ENCODE measurements at regions not wholly inside any gene's neighbourhood (a gene's known extent, or its start where the extent isn't known, plus 50 kb on each side); places are given as distances from the start of the nearest gene placed in this dataset.

- Histone ChIP-seq H3K27ac (no peak overlapping the region), H3K4me3 (no peak overlapping the region), H3K9me3 (no peaks in the 10 kb centered on the region), H3K4me1 (no peaks in the 10 kb centered on the region), H3K27me3 (no peaks in the 10 kb centered on the region), H3K36me3 (no peaks in the 10 kb centered on the region)
- intact Hi-C loops (cut with DNase I) = no loop called here
- WGBS, 2 donors = 91 to 92% methylated on average over 10 of the region's 10 CpGs
- peak; percentile 7 for DNase-seq
- TF ChIP-seq CTCF (IDR thresholded peaks at IDR 0.05) (no peak), POLR2AphosphoS5 (IDR thresholded peaks at IDR 0.05) (no peak), EP300 (IDR thresholded peaks at IDR 0.05) (no peak), POLR2A (IDR thresholded peaks at IDR 0.05) (no peak)
Observed at GRCh38 chr20:57894096-57894495, 184.3 kb upstream of the PMEPA1 start.

- H3K4me1 ChIP-seq = no peaks in the 10 kb centered on the region
- H3K27ac ChIP-seq = no peak overlapping the region
- intact Hi-C loops (cut with DNase I) = no loop called here
- TF ChIP-seq POLR2A (IDR thresholded peaks at IDR 0.05) (no peak), EP300 (IDR thresholded peaks at IDR 0.05) (no peak), POLR2AphosphoS5 (IDR thresholded peaks at IDR 0.05) (no peak), CTCF (IDR thresholded peaks at IDR 0.05) (no peak)
- no peaks in the 10 kb centered on the region for H3K9me3 ChIP-seq
- no peaks in the 10 kb centered on the region for H3K36me3 ChIP-seq
- no peak overlapping the region for H3K4me3 ChIP-seq
- H3K27me3 ChIP-seq = no peaks in the 10 kb centered on the region
- WGBS, 2 donors = 90 to 91% methylated on average over 16 of the region's 16 CpGs
- peak; percentile 11 for DNase-seq
Observed at GRCh38 chr20:57893366-57893999, 183.7 kb upstream of the PMEPA1 start.

- DNase-seq = peak; percentile 29
- no peak overlapping the region for H3K4me3 ChIP-seq
- 95% methylated on average over 10 of the region's 10 CpGs for WGBS, 2 donors
- TF ChIP-seq POLR2AphosphoS5 (IDR thresholded peaks at IDR 0.05) (no peak), POLR2A (IDR thresholded peaks at IDR 0.05) (no peak), CTCF (IDR thresholded peaks at IDR 0.05) (no peak), EP300 (IDR thresholded peaks at IDR 0.05) (no peak)
- H3K4me1 ChIP-seq = no peaks in the 10 kb centered on the region
- H3K27ac ChIP-seq = no peak overlapping the region
- intact Hi-C loops (cut with DNase I) = no loop called here
- no peaks in the 10 kb centered on the region for H3K36me3 ChIP-seq
- no peaks in the 10 kb centered on the region for H3K9me3 ChIP-seq
- no peaks in the 10 kb centered on the region for H3K27me3 ChIP-seq
Observed at GRCh38 chr20:57892471-57892870, 182.7 kb upstream of the PMEPA1 start.

GRCh38 chr20:57891014-57891413 is 181.2 kb upstream of the PMEPA1 start:
- Histone ChIP-seq H3K9me3 (peaks cover 0 to 2% (median 0%) of the 10 kb centered on the region in 4 donors), H3K4me3 (no peak overlapping the region), H3K4me1 (no peaks in the 10 kb centered on the region), H3K27me3 (no peaks in the 10 kb centered on the region), H3K27ac (no peak overlapping the region), H3K36me3 (no peaks in the 10 kb centered on the region)
- WGBS, 2 donors = 68 to 74% methylated on average over 5 of the region's 5 CpGs
- peak; percentile 46 for DNase-seq
- intact Hi-C loops (cut with DNase I) = no loop called here
- no peak for TF ChIP-seq POLR2A (IDR thresholded peaks at IDR 0.05)
- TF ChIP-seq EP300 (IDR thresholded peaks at IDR 0.05) = no peak
- TF ChIP-seq CTCF (IDR thresholded peaks at IDR 0.05) = no peak
- no peak for TF ChIP-seq POLR2AphosphoS5 (IDR thresholded peaks at IDR 0.05)
